ENCODE measurements at regions not wholly inside any gene's neighbourhood (a gene's known extent, or its start where the extent isn't known, plus 50 kb on each side); places are given as distances from the start of the nearest gene placed in this dataset.

GRCh38 chr11:115928811-115929210, 424.6 kb upstream of the CADM1 start:
- no peak for DNase-seq (ENCODE audit: low spot score)

GRCh38 chr11:115927823-115928329, 423.7 kb upstream of the CADM1 start:
- DNase-seq (ENCODE audit: low spot score): no peak

- DNase-seq (ENCODE audit: low spot score): no peak
Observed at GRCh38 chr11:115926601-115927000, 422.4 kb upstream of the CADM1 start.

- no peak for DNase-seq (ENCODE audit: low spot score)
Observed at GRCh38 chr11:115926138-115926537, 421.9 kb upstream of the CADM1 start.

GRCh38 chr11:115925568-115926090, 421.4 kb upstream of the CADM1 start:
- DNase-seq (ENCODE audit: low spot score): no peak

GRCh38 chr11:115924744-115925567, 420.7 kb upstream of the CADM1 start:
- no peak for DNase-seq (ENCODE audit: low spot score)

GRCh38 chr11:115922876-115923275, 418.7 kb upstream of the CADM1 start:
- DNase-seq (ENCODE audit: low spot score): no peak

GRCh38 chr11:115921986-115922385, 417.8 kb upstream of the CADM1 start:
- DNase-seq (ENCODE audit: low spot score): no peak

- DNase-seq (ENCODE audit: low spot score): no peak
Observed at GRCh38 chr11:115921540-115921939, 417.3 kb upstream of the CADM1 start.

GRCh38 chr11:115920841-115921480, 416.7 kb upstream of the CADM1 start:
- DNase-seq (ENCODE audit: low spot score): no peak

GRCh38 chr11:115920092-115920461, 415.9 kb upstream of the CADM1 start:
- no peak for DNase-seq (ENCODE audit: low spot score)

GRCh38 chr11:115919341-115920091, 415.3 kb upstream of the CADM1 start:
- DNase-seq (ENCODE audit: low spot score): no peak

- DNase-seq (ENCODE audit: low spot score): no peak
Observed at GRCh38 chr11:115918576-115918975, 414.4 kb upstream of the CADM1 start.

GRCh38 chr11:115916608-115917007, 412.4 kb upstream of the CADM1 start:
- no peak for DNase-seq (ENCODE audit: low spot score)

- no peak for DNase-seq (ENCODE audit: low spot score)
Observed at GRCh38 chr11:115912484-115912945, 408.3 kb upstream of the CADM1 start.

- no peak for DNase-seq (ENCODE audit: low spot score)
Observed at GRCh38 chr11:115911613-115912346, 407.6 kb upstream of the CADM1 start.

- DNase-seq (ENCODE audit: low spot score): no peak
Observed at GRCh38 chr11:115910379-115910778, 406.2 kb upstream of the CADM1 start.

- no peak for DNase-seq (ENCODE audit: low spot score)
Observed at GRCh38 chr11:115906171-115906570, 402.0 kb upstream of the CADM1 start.

GRCh38 chr11:115905341-115906000, 401.3 kb upstream of the CADM1 start:
- no peak for DNase-seq (ENCODE audit: low spot score)

- no peak for DNase-seq (ENCODE audit: low spot score)
Observed at GRCh38 chr11:115903179-115903578, 399.0 kb upstream of the CADM1 start.

- no peak for DNase-seq (ENCODE audit: low spot score)
Observed at GRCh38 chr11:115901069-115901468, 396.9 kb upstream of the CADM1 start.
